Cardiac septum (tissue), 1 donor: ENCODE measurements at regions not wholly inside any gene's neighbourhood (a gene's known extent, or its start where the extent isn't known, plus 50 kb on each side); places are given as distances from the start of the nearest gene placed in this dataset.
"Not testable (repeated sequence)": the region's sequence is repeated elsewhere in the genome, so short reads cannot be mapped to it uniquely, and the experiment has no call there.

Experiments used
- DNase-seq: peaks from one replicate; pipeline ENCODE4 v3.0.0-alpha.2; 2020; ENCODE audit warnings: low spot score
- intact Hi-C: fragments of 100-400 bp; cut with DNase I; formaldehyde crosslinking; loops from one replicate; pipeline ENCODE4 v1.14.0; 2022
- donor health status: DM: no; HTN: no; CAD: no.

DNA sequence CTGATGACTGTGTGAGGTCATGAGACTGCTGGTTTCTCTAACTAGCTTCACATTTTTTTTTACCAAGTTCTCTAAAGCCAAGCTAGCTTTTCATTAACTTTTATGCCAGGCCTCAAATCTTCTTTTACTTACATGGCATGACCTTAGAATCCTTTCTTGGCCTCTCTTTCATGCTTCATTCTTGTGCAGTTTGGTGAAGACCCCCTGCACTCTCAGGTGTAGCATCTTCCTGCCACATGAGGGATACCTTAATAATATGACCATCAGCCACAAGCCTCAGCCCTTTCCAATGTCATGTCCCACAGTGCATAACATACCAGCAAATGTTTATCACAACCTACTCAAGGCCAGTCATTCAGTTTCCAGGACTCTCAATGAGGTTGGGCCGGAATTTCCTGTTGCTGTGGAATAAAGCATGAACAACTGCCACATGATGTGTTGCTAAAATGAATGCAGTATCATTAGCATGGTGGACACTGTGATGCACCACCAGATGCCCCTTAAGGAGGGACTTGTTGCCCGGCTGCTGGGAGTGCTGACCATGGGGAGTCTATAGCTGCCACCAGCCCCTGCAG, 72.2 kb downstream of the RIN2 start:
- no peak for DNase-seq
- intact Hi-C loops, result loop anchor here (5.0 kb wide), 1 partner anchor 43 kb away; no protein-coding TSS in a partner anchor

DNA sequence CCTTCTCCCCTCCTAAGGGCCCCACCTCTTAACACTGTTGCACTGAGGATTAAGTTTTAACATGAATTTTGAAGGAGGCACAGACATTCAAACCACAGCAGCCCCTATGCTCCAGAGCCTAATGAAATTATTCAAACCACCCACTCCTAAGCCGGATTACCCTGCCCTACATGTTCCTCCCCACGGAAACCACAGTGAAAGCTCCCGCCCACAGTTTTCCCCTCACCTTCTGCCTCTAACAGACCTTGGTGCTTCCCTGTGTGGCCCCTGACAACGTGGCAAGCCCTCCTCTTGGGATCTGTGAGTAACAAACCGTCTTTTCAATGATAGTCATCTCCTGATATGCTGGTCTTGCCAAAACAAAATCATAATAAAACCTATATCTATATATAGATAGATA, 74.8 kb downstream of the RIN2 start:
- intact Hi-C loops, result loop anchor here (5.0 kb wide), 1 partner anchor 46 kb away; no protein-coding TSS in a partner anchor
- DNase-seq, result no peak

DNA sequence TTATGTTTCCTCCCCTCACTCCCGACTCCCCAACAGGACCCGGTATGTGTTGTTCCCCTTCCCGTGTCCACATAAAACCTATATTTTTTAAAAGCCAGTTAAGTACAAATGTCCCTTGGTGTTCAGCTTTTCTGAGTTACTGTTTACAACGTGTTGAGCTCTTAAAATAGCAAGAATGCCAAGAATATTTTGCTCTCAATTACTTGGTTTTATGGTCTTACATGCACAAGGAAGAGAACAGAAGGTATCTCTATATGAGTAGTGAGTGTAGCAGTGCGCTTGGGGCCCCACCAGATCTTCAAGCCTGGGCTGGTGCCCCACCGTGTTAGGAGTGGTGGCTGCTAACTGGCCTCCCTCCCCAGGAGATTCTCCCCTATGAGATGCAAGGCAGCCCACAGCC, 75.3 kb downstream of the RIN2 start:
- DNase-seq, result no peak
- intact Hi-C loops, result loop anchor here (5.0 kb wide), 1 partner anchor 46 kb away; no protein-coding TSS in a partner anchor

DNA sequence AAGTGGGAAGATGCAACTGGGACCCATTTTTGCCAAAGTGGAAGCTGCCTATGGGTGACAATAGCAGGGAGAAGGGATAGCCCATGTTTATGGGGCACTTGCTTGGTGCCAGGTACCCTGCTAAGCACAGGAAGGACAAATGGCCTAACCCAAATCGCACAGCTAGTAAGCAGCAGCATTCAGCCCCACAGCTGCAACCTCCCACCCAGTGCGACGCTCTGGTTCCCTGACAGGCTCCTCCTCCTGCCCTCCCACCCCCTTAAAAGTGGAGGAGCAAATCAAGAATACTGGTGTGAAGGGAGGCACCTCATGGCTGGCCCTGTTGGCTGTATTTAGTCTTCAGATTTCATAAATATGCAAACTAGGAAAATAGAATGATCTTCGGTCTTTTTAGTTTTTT, 76.2 kb downstream of the RIN2 start:
- intact Hi-C loops, result loop anchor here (5.0 kb wide), 1 partner anchor 47 kb away; no protein-coding TSS in a partner anchor
- DNase-seq, result no peak

DNA sequence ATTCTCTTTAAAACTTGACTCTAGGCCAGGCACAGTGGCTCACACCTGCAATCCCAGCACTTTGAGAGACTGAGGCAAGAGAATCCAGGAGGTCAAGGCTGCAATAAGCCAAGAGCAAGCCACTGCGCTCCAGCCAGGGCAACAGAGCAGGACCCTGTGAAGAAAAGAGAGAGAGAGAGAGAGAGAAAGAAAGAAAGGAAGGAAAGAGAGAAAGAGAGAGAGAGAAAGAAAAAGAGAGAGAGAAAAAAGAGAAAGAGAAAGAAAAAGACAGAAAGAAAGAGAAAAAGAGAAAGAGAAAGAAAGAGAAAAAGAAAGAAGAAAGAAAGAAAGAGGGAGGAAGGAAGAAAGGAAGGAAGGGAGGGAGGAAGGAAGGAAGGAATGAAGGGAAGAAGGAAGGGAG, 76.7 kb downstream of the RIN2 start:
- no peak for DNase-seq
- intact Hi-C loops, result loop anchor here (5.0 kb wide), 1 partner anchor 47 kb away; no protein-coding TSS in a partner anchor

DNA sequence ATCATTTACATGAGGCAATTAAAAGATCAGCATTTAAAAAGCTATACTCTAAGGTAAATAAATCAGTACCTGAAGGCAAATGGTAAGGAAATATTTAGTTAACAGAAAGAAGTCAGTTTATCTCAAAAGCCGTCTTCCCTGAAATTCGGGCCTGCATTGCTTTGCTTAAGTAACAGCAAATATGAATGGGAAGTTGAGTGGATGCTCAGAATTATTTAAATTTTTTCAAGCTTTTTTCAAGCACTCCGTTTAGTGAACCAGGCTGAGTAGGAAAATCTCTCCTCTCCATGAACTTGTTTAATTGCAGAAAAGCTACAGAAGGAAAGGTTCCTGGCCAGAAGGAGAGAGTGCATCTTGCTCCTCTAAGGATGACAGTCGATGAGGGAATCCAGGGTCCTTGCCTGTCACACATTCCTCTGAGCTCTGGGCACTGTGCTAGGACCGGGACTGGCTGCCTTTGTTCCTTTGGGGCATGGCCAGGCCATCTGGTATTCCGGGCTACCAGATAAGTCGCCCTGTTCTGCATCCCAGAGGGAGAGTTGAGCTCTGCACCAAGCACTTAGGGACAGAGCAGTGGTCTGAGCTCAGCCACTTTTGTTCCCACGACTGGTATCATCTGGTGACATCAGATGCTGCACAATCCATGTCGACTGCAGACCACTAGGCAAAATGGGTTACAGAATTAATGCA, 77.6 kb downstream of the RIN2 start:
- intact Hi-C loops, result no loop called here
- DNase-seq, result no peak

DNA sequence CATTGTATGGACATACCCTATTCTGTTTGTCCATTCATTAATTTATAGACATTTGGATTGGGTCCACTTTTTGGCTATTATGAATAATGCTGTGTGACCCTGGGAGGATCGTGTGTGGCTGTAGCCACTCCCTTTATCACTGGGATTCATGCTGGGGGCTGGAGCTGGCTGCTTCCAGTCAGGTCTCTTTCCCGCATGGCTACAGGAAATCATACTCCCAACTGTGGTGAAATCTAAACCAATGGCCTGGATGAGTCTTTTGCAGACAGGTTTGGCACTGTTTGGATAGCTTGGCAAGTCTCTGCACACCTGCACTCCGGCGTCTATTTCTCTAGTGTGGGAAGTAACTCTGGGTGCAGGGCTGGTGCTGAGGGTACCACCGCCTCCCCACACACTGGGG, 80.4 kb downstream of the RIN2 start:
- intact Hi-C loops, result no loop called here
- DNase-seq, result no peak

DNA sequence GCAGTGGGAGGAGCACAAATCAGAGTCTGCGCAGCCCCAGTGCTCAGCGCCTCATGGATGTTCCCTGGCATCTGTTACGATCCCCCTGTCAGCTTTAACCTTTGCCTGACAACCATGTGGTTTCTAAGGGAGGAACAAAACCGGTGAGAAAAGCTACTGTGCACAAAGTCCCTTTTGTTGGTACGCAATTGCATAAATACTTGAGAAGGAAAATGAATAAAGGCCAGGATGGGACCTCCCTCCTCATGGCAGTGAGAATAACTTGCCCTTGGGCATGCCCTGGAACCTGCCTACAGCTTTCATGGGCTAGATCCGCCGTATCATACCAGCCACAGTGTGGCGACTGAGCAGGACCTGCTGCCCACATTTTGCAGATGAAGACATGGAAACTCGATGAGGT, 81.0 kb downstream of the RIN2 start:
- no peak for DNase-seq
- intact Hi-C loops, result no loop called here

DNA sequence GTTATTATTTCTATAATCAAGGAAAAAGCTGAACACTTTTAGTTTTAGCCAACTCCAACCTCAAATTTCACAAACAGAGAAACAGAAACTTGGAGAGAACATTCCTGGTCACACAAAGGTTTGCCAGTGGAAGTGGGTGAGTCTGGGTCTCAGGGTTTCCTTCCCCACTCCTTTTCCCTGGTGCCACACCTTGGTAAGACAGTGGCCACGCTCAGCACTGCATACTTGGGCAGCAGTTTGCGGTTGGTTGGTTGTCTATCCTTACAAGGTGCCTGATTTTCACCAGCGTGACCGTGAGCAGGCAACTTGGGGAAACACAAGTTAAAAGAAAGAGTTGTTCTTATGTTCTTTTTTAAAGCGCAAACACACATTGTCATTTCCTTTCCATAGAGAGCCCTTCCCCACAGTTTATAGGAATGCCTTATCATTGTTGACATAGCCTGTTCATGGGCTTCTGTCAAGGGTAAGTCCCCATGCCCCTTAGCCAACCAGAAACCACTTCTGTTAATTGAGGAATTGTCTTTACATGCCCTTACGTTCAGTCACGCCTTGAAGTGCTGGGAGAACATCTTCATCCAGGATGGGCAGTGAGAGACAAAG, 82.2 kb downstream of the RIN2 start:
- no peak for DNase-seq
- intact Hi-C loops, result no loop called here

DNA sequence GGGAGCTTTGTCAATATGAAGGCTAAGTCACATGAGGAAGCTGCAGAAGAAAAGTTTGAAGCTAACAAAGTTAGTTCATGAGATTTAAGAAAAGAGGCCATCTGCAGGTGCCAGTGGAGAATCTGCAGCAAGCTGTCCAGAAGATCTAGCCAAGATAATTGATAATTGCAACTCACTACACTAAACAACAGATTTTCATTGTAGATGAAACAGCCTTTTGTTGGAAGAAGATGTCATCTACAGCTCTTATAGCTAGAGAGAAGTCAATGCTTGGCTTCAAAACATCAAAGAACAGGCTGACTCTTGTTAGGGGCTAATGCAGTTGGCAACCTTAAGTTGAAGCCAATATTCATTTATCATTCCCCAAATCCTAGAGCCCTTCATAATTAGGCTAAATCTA, 83.7 kb downstream of the RIN2 start:
- intact Hi-C loops, result no loop called here
- no peak for DNase-seq

DNA sequence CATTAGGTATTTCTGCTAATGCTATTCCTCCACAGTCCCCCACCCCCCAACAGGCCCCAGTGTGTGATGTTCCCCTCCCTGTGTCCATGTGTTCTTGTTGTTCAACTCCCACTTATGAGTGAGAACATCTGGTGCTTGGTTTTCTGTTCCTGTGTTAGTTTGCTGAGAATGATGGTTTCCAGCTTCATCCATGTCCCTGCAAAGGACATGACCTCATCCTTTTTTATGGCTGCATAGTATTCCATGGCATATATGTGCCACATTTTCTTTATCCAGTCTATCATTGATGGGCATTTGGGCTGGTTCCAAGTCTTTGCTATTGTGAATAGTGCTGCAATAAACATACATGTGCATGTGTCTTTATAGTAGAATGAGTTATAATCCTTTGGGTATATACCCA, 86.8 kb downstream of the RIN2 start:
- DNase-seq, intact Hi-C loops: not testable (repeated sequence)

DNA sequence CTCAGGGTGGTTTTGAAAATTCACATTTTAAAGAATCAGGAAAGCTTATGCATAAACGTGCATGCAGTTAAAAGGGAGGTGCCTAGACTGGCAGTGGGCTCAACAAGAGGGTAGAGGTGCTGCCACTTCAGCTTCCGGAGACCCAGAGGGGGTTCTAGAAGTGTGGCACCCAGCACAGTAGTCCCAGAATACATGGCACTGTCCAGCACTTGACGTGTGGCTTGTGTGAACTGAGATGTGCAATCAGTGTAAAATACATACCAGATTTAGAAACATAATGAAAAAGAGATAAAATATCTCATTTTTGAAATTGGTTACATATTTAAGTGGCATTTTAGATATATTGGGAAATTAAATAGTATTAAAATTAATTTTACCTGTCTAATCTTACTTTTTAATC, 89.3 kb downstream of the RIN2 start:
- intact Hi-C loops, result no loop called here
- DNase-seq, result no peak

DNA sequence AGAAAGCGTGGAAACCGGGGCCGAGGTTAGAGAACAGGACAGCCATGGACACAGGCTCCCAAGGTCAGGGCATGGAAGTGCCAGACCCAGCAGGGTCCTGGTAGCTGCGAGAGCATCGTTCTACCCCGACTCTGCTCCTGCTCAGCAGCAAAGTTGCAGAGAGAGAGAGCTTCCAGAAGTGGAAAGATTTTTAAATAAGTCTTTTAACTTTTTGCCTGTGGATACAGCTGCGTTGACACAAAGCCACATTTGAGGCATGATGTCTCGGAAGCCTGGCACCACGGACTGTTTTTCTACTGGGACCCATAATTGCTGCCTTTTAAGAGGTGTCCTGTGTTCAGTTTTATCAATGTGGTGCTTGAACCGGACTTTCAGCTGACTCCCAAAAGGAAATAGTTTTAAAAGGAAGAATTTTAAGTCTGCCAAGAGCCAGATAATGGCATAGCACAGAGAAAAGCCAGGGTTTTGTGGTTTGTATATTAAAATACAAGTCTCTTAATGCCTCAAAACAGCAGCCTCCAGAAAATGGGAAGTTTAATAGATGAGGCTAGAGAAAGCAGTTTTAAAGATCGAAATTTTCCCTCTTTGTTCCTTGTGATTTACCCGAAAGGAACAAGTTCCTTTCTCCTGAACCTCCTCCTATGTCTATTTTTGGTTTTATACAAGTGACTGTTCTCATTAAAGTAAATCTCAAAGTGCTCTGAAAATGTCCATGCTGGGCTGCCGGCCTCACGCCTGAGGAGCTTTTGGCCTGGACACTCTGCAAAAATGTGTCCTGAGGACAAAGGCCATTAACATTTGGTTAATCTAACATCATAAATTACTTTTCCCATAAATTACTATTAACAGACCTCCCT, 91.5 kb downstream of the RIN2 start:
- no peak for DNase-seq
- intact Hi-C loops, result no loop called here

DNA sequence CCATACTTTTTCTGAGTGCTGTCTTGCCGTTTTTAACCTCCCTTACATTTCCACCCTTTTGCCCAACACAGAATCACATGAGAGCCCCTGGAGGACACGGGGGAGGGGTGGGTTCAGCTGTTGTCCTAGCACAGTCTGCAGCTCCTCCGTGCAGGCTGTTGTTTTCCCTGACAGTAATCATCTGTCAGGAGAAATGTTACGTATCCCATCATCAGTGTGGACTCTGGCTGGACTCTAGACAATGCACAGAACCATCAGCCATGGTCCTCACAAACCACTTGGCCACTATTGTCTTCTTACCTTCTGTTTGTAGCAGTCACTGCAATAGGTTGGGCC, 92.1 kb downstream of the RIN2 start:
- DNase-seq, result no peak
- intact Hi-C loops, result no loop called here

DNA sequence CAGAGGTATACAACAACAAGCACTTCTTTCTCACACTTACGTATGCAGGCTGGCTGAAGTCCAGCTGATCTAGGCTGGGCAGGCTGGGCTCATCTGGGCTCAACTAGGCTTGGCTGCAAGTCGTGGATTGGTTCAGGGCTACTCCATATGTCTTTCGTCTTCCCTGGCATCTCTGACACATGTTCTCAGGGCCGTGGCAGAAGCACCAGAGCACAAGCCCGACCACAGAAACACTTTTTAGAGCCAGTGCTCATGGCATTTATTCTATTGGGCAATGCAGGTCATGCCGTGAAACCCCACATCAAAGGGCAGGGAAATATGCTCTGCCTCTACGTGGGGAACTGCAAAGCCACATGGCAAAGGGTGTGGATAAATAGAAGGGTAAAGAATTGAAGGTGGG, 93.8 kb downstream of the RIN2 start:
- DNase-seq, result no peak
- intact Hi-C loops, result no loop called here

DNA sequence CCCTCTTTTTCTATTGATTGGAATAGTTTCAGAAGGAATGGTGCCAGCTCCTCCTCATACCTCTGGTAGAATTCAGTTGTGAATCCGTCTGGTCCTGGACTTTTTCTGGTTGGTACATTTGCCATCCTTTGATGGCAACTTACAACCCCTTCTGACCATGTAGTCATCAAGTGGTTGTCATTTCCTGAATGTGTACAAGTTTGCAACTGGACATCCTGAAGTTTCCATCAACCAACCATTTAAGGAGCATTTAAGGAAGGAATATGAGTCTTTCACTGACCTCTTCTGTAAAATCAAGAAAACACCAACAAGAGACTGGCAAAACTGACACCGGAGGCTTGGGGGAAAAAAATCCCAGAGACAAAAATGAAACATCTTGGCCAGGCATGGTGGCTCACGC, 97.4 kb downstream of the RIN2 start:
- intact Hi-C loops, result no loop called here

DNA sequence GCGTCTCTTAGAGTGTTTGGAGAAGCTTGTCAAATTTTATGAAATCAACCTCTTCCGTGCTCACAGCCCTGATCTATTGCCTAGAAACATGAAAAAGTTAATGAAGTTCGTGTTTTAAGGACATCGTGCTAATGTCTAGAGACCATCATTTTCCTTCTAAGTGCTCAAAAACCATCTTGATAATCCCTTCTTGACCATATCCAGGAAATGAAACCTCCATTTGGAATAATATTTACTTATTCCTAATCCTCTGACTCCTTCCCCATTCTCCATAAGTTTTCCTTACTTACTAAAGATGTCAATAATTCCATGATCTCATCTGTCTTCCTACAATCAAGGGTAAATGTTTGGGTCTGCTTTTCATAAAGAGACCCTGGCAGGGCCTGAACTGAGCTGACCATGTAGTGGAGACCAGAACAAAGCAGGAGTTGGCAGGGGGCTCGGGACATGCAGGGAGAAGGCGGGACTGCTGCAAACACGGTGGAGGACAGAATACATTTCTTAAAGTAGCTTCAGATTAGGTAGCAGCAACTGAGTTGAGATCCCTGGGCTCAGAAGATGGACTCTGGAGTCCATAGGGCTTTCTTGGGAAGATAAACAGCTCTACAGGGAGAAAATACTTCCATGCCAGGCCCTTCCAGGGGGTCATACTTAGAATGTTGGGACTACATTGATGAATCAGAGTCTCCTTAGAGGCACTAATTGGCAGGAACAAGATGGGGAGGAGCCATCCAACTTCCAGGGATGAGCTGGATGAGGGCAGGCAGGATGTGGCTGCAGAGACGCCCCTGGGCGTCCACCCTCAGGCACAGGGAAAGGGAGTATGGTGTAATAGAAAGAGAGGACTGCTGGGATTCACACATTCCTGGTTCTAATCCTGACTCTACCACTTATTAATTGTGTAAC, 100.7 kb downstream of the RIN2 start:
- DNase-seq, result no peak
- intact Hi-C loops, result no loop called here

More for the DNA sequence above, 97.4 kb downstream of the RIN2 start:
- no peak for DNase-seq

DNA sequence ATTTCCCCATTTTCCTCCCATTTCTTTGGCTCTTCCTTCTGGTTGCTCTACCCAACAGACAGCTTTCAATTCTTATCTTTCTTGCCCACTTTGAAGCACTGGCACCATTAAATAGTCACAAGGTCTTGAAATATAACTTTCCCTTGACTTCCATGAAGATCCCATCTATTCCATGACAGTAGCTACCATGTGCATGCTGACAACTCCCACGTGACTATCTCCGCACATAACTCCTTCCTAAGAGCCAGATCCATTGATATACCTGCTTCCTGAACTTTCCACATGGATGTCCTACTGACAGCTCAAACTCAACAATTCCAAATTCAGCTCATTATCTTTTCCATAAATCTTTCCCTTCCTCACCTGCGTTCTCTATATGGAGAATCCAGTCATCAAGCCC, 101.4 kb downstream of the RIN2 start:
- no peak for DNase-seq
- intact Hi-C loops, result no loop called here

DNA sequence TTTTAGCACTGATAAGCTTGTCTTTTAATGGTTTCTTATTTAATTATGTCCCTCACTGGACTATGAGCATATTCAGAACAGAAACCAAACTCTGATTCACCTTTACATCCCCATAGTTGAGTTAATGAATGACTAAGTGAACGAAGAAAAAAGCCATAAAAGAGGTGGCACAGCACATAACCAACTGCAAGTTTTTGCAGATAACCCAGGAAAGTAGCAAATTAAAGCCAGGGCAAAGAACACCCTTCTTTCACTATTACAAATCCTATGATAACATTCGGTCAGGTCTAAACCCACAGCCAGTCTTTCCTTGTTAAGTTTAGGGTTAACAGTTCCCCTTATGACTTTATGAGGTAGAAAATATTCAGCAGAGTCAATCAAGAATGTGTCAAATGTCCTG, 102.7 kb downstream of the RIN2 start:
- DNase-seq, result no peak
- intact Hi-C loops, result no loop called here
